B cell (primary cell): ENCODE measurements at regions not wholly inside any gene's neighbourhood (a gene's known extent, or its start where the extent isn't known, plus 50 kb on each side); places are given as distances from the start of the nearest gene placed in this dataset.

Source experiments
- ATAC-seq: fragments of 200-7000 bp; cut with Tn5 transposase; one replicate; pipeline ENCODE4 v1.10.0; 2021; ENCODE audit warnings: low read depth, mild to moderate bottlenecking, moderate number of reproducible peaks, moderate library complexity
- CTCF ChIA-PET: fragments of 350-600 bp; sonication (Branson Sonifier 250); formaldehyde crosslinking; loops from one replicate; lab custom pipeline; 2021; ENCODE audit warnings: antibody characterized with exemption, inconsistent platforms; lab: Charles Lee
- POLR2A ChIA-PET: fragments of 350-600 bp; sonication (Branson Sonifier 250); formaldehyde crosslinking; loops from one replicate; lab custom pipeline; 2021; ENCODE audit warnings: antibody characterized with exemption; lab: Charles Lee
- DNase-seq: peaks from one replicate; pipeline ENCODE4 v3.0.0; 2013
- H2AFZ ChIP-seq: 2 replicates; pipeline ENCODE4 v1.6.1; 2012; ENCODE audit warnings: mild to moderate bottlenecking, low read depth, low read length; ENCODE audit not compliant: insufficient read depth, poor library complexity, severe bottlenecking
- H3K27ac ChIP-seq, 2 donors: 1 replicate in 1 of 2; 2 replicates in 1 of 2; pipeline ENCODE4 v1.5.1; 2012 to 2013; ENCODE audit warnings: low read length in 2 of 2, mild to moderate bottlenecking in 2 of 2, moderate library complexity in 1 of 2
- H3K27me3 ChIP-seq, 4 experiments: fragments of 200-600 bp in 1 of 4; sonication (generic) in 1 of 4; replicated peaks in 1 of 4; 1 replicate in 2 of 4; 2 replicates in 2 of 4; pipeline versions ENCODE4 v1.6.1 to v1.7.0; 2013 to 2016; ENCODE audit warnings: low read length in 3 of 4, mild to moderate bottlenecking in 2 of 4, mixed read lengths in 1 of 4, moderate library complexity in 1 of 4; ENCODE audit not compliant: insufficient read depth in 4 of 4, control insufficient read depth in 3 of 4; ENCODE audit errors: control extremely low read depth in 1 of 4
- H3K36me3 ChIP-seq, 2 experiments: replicated peaks in 1 of 2; 1 replicate in 1 of 2; 2 replicates in 1 of 2; pipeline versions ENCODE4 v1.6.1 to v1.7.1; 2013; ENCODE audit warnings: low read length in 1 of 2; ENCODE audit not compliant: insufficient read depth in 2 of 2, control insufficient read depth in 1 of 2; ENCODE audit errors: control extremely low read depth in 1 of 2, extremely low read depth in 1 of 2
- H3K4me1 ChIP-seq, 2 donors: fragments of 200-600 bp in 1 of 2; sonication (generic) in 1 of 2; 1 replicate in 1 of 2; 2 replicates in 1 of 2; pipeline versions ENCODE4 v1.5.1 to v1.6.1; 2013 to 2017; ENCODE audit warnings: low read length in 2 of 2; ENCODE audit not compliant: control insufficient read depth in 2 of 2, insufficient read depth in 2 of 2
- H3K4me2 ChIP-seq: replicated peaks from 2 replicates; pipeline ENCODE3; 2012; ENCODE audit warnings: mild to moderate bottlenecking, low read depth, low read length; ENCODE audit not compliant: poor library complexity, severe bottlenecking
- H3K4me3 ChIP-seq, 5 experiments: fragments of 200-600 bp in 1 of 5; sonication (generic) in 1 of 5; 1 replicate in 3 of 5; 2 replicates in 2 of 5; pipeline versions ENCODE4 v1.5.1 to v1.7.0; 2011 to 2016; ENCODE audit warnings: low read length in 4 of 5, mild to moderate bottlenecking in 4 of 5, low read depth in 2 of 5, control low read depth in 1 of 5, moderate library complexity in 1 of 5; ENCODE audit not compliant: insufficient read depth in 1 of 5; ENCODE audit errors: control extremely low read depth in 1 of 5, extremely low read depth in 1 of 5
- H3K79me2 ChIP-seq: fragments of 200-600 bp; sonication (generic); one replicate; pipeline ENCODE4 v1.6.0; 2016; ENCODE audit warnings: low read length; ENCODE audit not compliant: control insufficient read depth, insufficient read depth
- H3K9ac ChIP-seq: fragments of 200-600 bp; sonication (generic); 2 replicates; pipeline ENCODE4 v1.6.1; 2017; ENCODE audit warnings: mild to moderate bottlenecking, low read length, moderate library complexity
- H3K9me3 ChIP-seq, 3 donors: one replicate each; pipeline versions ENCODE4 v1.6.1 to v1.7.1; 2013; ENCODE audit warnings: low read length in 2 of 3; ENCODE audit not compliant: control insufficient read depth in 2 of 3, insufficient read depth in 1 of 3; ENCODE audit errors: control extremely low read depth in 1 of 3
- H4K20me1 ChIP-seq: 2 replicates; pipeline ENCODE4 v1.6.0; 2012; ENCODE audit warnings: mild to moderate bottlenecking, low read length; ENCODE audit not compliant: insufficient read depth, control insufficient read depth, poor library complexity, severe bottlenecking
- H3K27ac Mint-ChIP-seq: one replicate; pipeline ENCODE4 v1.8.0; 2021; ENCODE audit warnings: mixed read lengths
- H3K27me3 Mint-ChIP-seq: one replicate; pipeline ENCODE4 v1.8.0; 2021; ENCODE audit warnings: mixed read lengths
- H3K4me1 Mint-ChIP-seq: one replicate; pipeline ENCODE4 v1.8.0; 2021; ENCODE audit warnings: mixed read lengths
- H3K4me3 Mint-ChIP-seq: one replicate; pipeline ENCODE4 v1.8.0; 2021; ENCODE audit warnings: mixed read lengths
- H3K9me3 Mint-ChIP-seq: one replicate; pipeline ENCODE4 v1.8.0; 2022; ENCODE audit warnings: mixed read lengths; ENCODE audit not compliant: insufficient read depth
- CTCF ChIP-seq: fragments of 200-600 bp; IDR thresholded peaks from one replicate; pipeline ENCODE4 v1.8.0; 2022; ENCODE audit warnings: antibody characterized with exemption, mild to moderate bottlenecking
- EZH2 ChIP-seq: IDR thresholded peaks from 2 replicates; pipeline ENCODE4 v1.6.1; 2012; ENCODE audit warnings: borderline replicate concordance, low read depth, mild to moderate bottlenecking, moderate library complexity, low read length; ENCODE audit not compliant: insufficient read depth, poor library complexity, severe bottlenecking
- WGBS: methylation state at CpG from one replicate; pipeline ENCODE4 v1.1.5; 2013; ENCODE audit warnings: missing lambda C conversion rate; ENCODE audit not compliant: insufficient coverage; 5-methylcytosine and 5-hydroxymethylcytosine counted together
- intact Hi-C: fragments of 100-400 bp; cut with micrococcal nuclease; formaldehyde crosslinking; loops from one replicate; pipeline ENCODE4 v1.10.0; 2022

GRCh38 chr13:99798756-99799155 is 172.8 kb downstream of the ZIC5 start:
- Histone ChIP-seq H4K20me1 (no peaks in the 10 kb centered on the region), H3K27me3 (no peaks in the 10 kb centered on the region), H3K9ac (no peak overlapping the region), H2AFZ (no peak overlapping the region), H3K4me2 (no peak overlapping the region), H3K79me2 (no peaks in the 10 kb centered on the region), H3K36me3 (no peaks in the 10 kb centered on the region), H3K4me1 (no peaks in the 10 kb centered on the region), H3K9me3 (peaks cover 0 to 6% (median 0%) of the 10 kb centered on the region in 3 donors), H3K4me3 (no peak overlapping the region), H3K27ac (no peak overlapping the region)
- ATAC-seq, result no peak
- H3K27me3 Mint-ChIP-seq, result no peaks in the 10 kb centered on the region
- intact Hi-C loops, result no loop called here
- TF ChIP-seq EZH2 (no peak), CTCF (no peak)
- H3K9me3 Mint-ChIP-seq, result no peaks in the 10 kb centered on the region
- no peaks in the 10 kb centered on the region for H3K4me1 Mint-ChIP-seq
- H3K4me3 Mint-ChIP-seq, result no peak overlapping the region
- CTCF ChIA-PET, result no interaction called here
- POLR2A ChIA-PET, result no interaction called here
- WGBS, result 96% methylated on average over 3 of the region's 4 CpGs
- H3K27ac Mint-ChIP-seq, result no peak overlapping the region
- no peak for DNase-seq

- Mint-ChIP-seq H3K27ac (no peak overlapping the region), H3K27me3 (no peaks in the 10 kb centered on the region), H3K4me3 (no peak overlapping the region), H3K4me1 (no peaks in the 10 kb centered on the region), H3K9me3 (no peaks in the 10 kb centered on the region)
- ATAC-seq (no peak), DNase-seq (no peak)
- Histone ChIP-seq H3K27me3 (no peaks in the 10 kb centered on the region), H3K4me3 (no peak overlapping the region), H3K9ac (no peak overlapping the region), H3K36me3 (no peaks in the 10 kb centered on the region), H4K20me1 (no peaks in the 10 kb centered on the region), H3K79me2 (no peaks in the 10 kb centered on the region), H2AFZ (no peak overlapping the region), H3K4me2 (no peak overlapping the region), H3K9me3 (peaks cover 0 to 6% (median 0%) of the 10 kb centered on the region in 3 donors), H3K27ac (no peak overlapping the region), H3K4me1 (no peaks in the 10 kb centered on the region)
- ChIA-PET CTCF (no interaction called here), POLR2A (no interaction called here)
- intact Hi-C loops, result no loop called here
- no peak for TF ChIP-seq CTCF
- no peak for TF ChIP-seq EZH2
- WGBS, result 100% methylated on average over 1 of the region's 2 CpGs
Measured at GRCh38 chr13:99797691-99798090, 173.9 kb downstream of the ZIC5 start.
